Suprapubic skin (tissue), 4 donors: ENCODE measurements at regions not wholly inside any gene's neighbourhood (a gene's known extent, or its start where the extent isn't known, plus 50 kb on each side); places are given as distances from the start of the nearest gene placed in this dataset.

Experiments
- CTCF ChIP-seq, 2 donors: fragments of 200-600 bp in 1 of 2; fragments of 450-650 bp in 1 of 2; sonication (generic) in 1 of 2; IDR thresholded peaks; one replicate each; pipeline ENCODE4 v1.5.1; 2016 to 2019; ENCODE audit warnings: antibody characterized with exemption in 2 of 2, mild to moderate bottlenecking in 1 of 2, moderate library complexity in 1 of 2
- EP300 ChIP-seq: sonication (generic); formaldehyde crosslinking; IDR thresholded peaks from one replicate; pipeline ENCODE4 v1.6.1; 2017; ENCODE audit warnings: antibody characterized with exemption
- POLR2A ChIP-seq, 2 donors: fragments of 450-650 bp; IDR thresholded peaks; one replicate each; pipeline ENCODE4 v1.6.1; 2017; ENCODE audit warnings: antibody characterized with exemption in 2 of 2, mild to moderate bottlenecking in 2 of 2, moderate library complexity in 2 of 2
- POLR2AphosphoS5 ChIP-seq, 3 donors: sonication (generic); formaldehyde crosslinking; IDR thresholded peaks; one replicate each; pipeline ENCODE4 v1.6.1; 2017; ENCODE audit warnings: antibody characterized with exemption in 3 of 3

- TF ChIP-seq CTCF (IDR thresholded peaks at IDR 0.05) = no peak
- TF ChIP-seq POLR2AphosphoS5 (IDR thresholded peaks at IDR 0.05) = no peak
- no peak for TF ChIP-seq POLR2A (IDR thresholded peaks at IDR 0.05)
- no peak for TF ChIP-seq EP300
These were observed 108.5 kb upstream of the COL3A1 start for GRCh38 chr2:188865681-188866080.
